ENCODE measurements at regions not wholly inside any gene's neighbourhood (a gene's known extent, or its start where the extent isn't known, plus 50 kb on each side); places are given as distances from the start of the nearest gene placed in this dataset.
"Not testable (repeated sequence)": the region's sequence is repeated elsewhere in the genome, so short reads cannot be mapped to it uniquely, and the experiment has no call there.

GRCh38 chr20:10109641-10110040, 74.9 kb downstream of the ANKEF1 start:
- no peak for DNase-seq (ENCODE audit: low read depth, low spot score)
- H3K4me3 ChIP-seq (ENCODE audit: low read length) = no peak overlapping the region

GRCh38 chr20:10110151-10110550, 75.4 kb downstream of the ANKEF1 start:
- no peak overlapping the region for H3K4me3 ChIP-seq (ENCODE audit: low read length)
- DNase-seq (ENCODE audit: low read depth, low spot score) = no peak

GRCh38 chr20:10111139-10111958, 76.6 kb downstream of the ANKEF1 start:
- H3K4me3 ChIP-seq (ENCODE audit: low read length) = no peak overlapping the region
- peak; percentile 45 for DNase-seq (ENCODE audit: low read depth, low spot score)

- no peak overlapping the region for H3K4me3 ChIP-seq (ENCODE audit: low read length)
- DNase-seq (ENCODE audit: low read depth, low spot score) = no peak
Observed at GRCh38 chr20:10111959-10112250, 77.1 kb downstream of the ANKEF1 start.

- H3K4me3 ChIP-seq (ENCODE audit: low read length) = no peak overlapping the region
- DNase-seq (ENCODE audit: low read depth, low spot score) = no peak
Observed at GRCh38 chr20:10113746-10114145, 79.0 kb downstream of the ANKEF1 start.

GRCh38 chr20:10114598-10114997, 79.8 kb downstream of the ANKEF1 start:
- no peak for DNase-seq (ENCODE audit: low read depth, low spot score)

GRCh38 chr20:10115021-10115420, 80.2 kb downstream of the ANKEF1 start:
- H3K4me3 ChIP-seq (ENCODE audit: low read length) = no peak overlapping the region
- DNase-seq (ENCODE audit: low read depth, low spot score) = peak; percentile 46

More at GRCh38 chr20:10114598-10114997, 79.8 kb downstream of the ANKEF1 start:
- no peak overlapping the region for H3K4me3 ChIP-seq (ENCODE audit: low read length)

- no peak overlapping the region for H3K4me3 ChIP-seq (ENCODE audit: low read length)
- DNase-seq (ENCODE audit: low read depth, low spot score) = no peak
Observed at GRCh38 chr20:10119336-10119735, 84.5 kb downstream of the ANKEF1 start.

GRCh38 chr20:10124883-10125282, 90.1 kb downstream of the ANKEF1 start:
- not testable (repeated sequence) for H3K4me3 ChIP-seq (ENCODE audit: low read length); DNase-seq (ENCODE audit: low read depth, low spot score)

GRCh38 chr20:10125757-10126156, 91.0 kb downstream of the ANKEF1 start:
- no peak overlapping the region for H3K4me3 ChIP-seq (ENCODE audit: low read length)
- no peak for DNase-seq (ENCODE audit: low read depth, low spot score)

- no peak overlapping the region for H3K4me3 ChIP-seq (ENCODE audit: low read length)
- no peak for DNase-seq (ENCODE audit: low read depth, low spot score)
Observed at GRCh38 chr20:10129749-10130148, 88.9 kb upstream of the SNAP25 start.

- no peak for DNase-seq (ENCODE audit: low read depth, low spot score)
- no peak overlapping the region for H3K4me3 ChIP-seq (ENCODE audit: low read length)
Observed at GRCh38 chr20:10131732-10132345, 86.8 kb upstream of the SNAP25 start.

GRCh38 chr20:10132387-10132786, 86.2 kb upstream of the SNAP25 start:
- no peak overlapping the region for H3K4me3 ChIP-seq (ENCODE audit: low read length)
- DNase-seq (ENCODE audit: low read depth, low spot score) = no peak

GRCh38 chr20:10133532-10133931, 85.1 kb upstream of the SNAP25 start:
- DNase-seq (ENCODE audit: low read depth, low spot score) = no peak
- no peak overlapping the region for H3K4me3 ChIP-seq (ENCODE audit: low read length)

- no peak for DNase-seq (ENCODE audit: low read depth, low spot score)
- H3K4me3 ChIP-seq (ENCODE audit: low read length) = no peak overlapping the region
Observed at GRCh38 chr20:10134176-10134575, 84.5 kb upstream of the SNAP25 start.

- H3K4me3 ChIP-seq (ENCODE audit: low read length) = no peak overlapping the region
- peak; percentile 25 for DNase-seq (ENCODE audit: low read depth, low spot score)
Observed at GRCh38 chr20:10135438-10135837, 83.2 kb upstream of the SNAP25 start.

- H3K4me3 ChIP-seq (ENCODE audit: low read length) = no peak overlapping the region
- no peak for DNase-seq (ENCODE audit: low read depth, low spot score)
Observed at GRCh38 chr20:10137032-10137431, 81.6 kb upstream of the SNAP25 start.

- no peak for DNase-seq (ENCODE audit: low read depth, low spot score)
- H3K4me3 ChIP-seq (ENCODE audit: low read length) = no peak overlapping the region
Observed at GRCh38 chr20:10137533-10137932, 81.1 kb upstream of the SNAP25 start.

GRCh38 chr20:10157549-10157948, 61.1 kb upstream of the SNAP25 start:
- DNase-seq (ENCODE audit: low read depth, low spot score) = no peak

GRCh38 chr20:10167040-10167439, 51.6 kb upstream of the SNAP25 start:
- H3K4me3 ChIP-seq (ENCODE audit: low read length) = no peak overlapping the region
- no peak for DNase-seq (ENCODE audit: low read depth, low spot score)

More at GRCh38 chr20:10157549-10157948, 61.1 kb upstream of the SNAP25 start:
- H3K4me3 ChIP-seq (ENCODE audit: low read length) = no peak overlapping the region

- no peak overlapping the region for H3K4me3 ChIP-seq (ENCODE audit: low read length)
- no peak for DNase-seq (ENCODE audit: low read depth, low spot score)
Observed at GRCh38 chr20:10167594-10167993, 51.0 kb upstream of the SNAP25 start.

Data from Jurkat, Clone E6-1 (cell line).